H9 (cell line): ENCODE measurements at regions not wholly inside any gene's neighbourhood (a gene's known extent, or its start where the extent isn't known, plus 50 kb on each side); places are given as distances from the start of the nearest gene placed in this dataset.

Experiments
- DNase-seq: peaks from one replicate; pipeline ENCODE4 v3.0.0-alpha.2; 2017
- H2AFZ ChIP-seq: one replicate; pipeline ENCODE4 v1.6.1; 2013; ENCODE audit warnings: mild to moderate bottlenecking, low read length, control low read depth, moderate library complexity
- H2AK5ac ChIP-seq: 2 replicates; pipeline ENCODE4 v1.6.1; 2013; ENCODE audit warnings: low read length, control low read depth, mixed read lengths; ENCODE audit not compliant: insufficient read length
- H2BK120ac ChIP-seq: one replicate; pipeline ENCODE4 v1.6.1; 2013; ENCODE audit warnings: low read depth, mild to moderate bottlenecking, low read length, control low read depth, inconsistent platforms; ENCODE audit not compliant: poor library complexity, severe bottlenecking
- H2BK12ac ChIP-seq: 2 replicates; pipeline ENCODE4 v1.6.1; 2013; ENCODE audit warnings: low read length, control low read depth, mixed read lengths, low read depth; ENCODE audit not compliant: insufficient read length
- H2BK15ac ChIP-seq: 2 replicates; pipeline ENCODE4 v1.6.1; 2013; ENCODE audit warnings: low read depth, low read length, control low read depth
- H2BK20ac ChIP-seq: one replicate; pipeline ENCODE4 v1.6.1; 2013; ENCODE audit warnings: low read depth, mild to moderate bottlenecking, low read length, control low read depth, inconsistent platforms; ENCODE audit not compliant: poor library complexity, severe bottlenecking
- H2BK5ac ChIP-seq: 2 replicates; pipeline ENCODE4 v1.6.1; 2013; ENCODE audit warnings: low read length, control low read depth, mixed read lengths; ENCODE audit not compliant: insufficient read length
- H3K14ac ChIP-seq: 2 replicates; pipeline ENCODE4 v1.6.1; 2013; ENCODE audit warnings: low read length, control low read depth; ENCODE audit not compliant: insufficient read depth
- H3K18ac ChIP-seq: 2 replicates; pipeline ENCODE4 v1.6.1; 2013; ENCODE audit warnings: low read depth, mild to moderate bottlenecking, mixed read lengths, low read length, control low read depth; ENCODE audit not compliant: insufficient read length
- H3K23ac ChIP-seq: 2 replicates; pipeline ENCODE4 v1.6.1; 2013; ENCODE audit warnings: low read length, control low read depth, mixed read lengths, low read depth; ENCODE audit not compliant: insufficient read length
- H3K23me2 ChIP-seq: 2 replicates; pipeline ENCODE4 v1.6.1; 2013; ENCODE audit warnings: low read depth, mild to moderate bottlenecking, mixed read lengths, low read length, control low read depth; ENCODE audit not compliant: insufficient read length, poor library complexity, severe bottlenecking
- H3K27ac ChIP-seq: 2 replicates; pipeline ENCODE4 v1.5.1; 2013; ENCODE audit warnings: low read length, control low read depth, mixed read lengths, low read depth; ENCODE audit not compliant: insufficient read length
- H3K27me3 ChIP-seq: 2 replicates; pipeline ENCODE4 v1.6.1; 2013; ENCODE audit warnings: low read length, control low read depth, inconsistent platforms; ENCODE audit not compliant: insufficient read depth
- H3K4ac ChIP-seq: 2 replicates; pipeline ENCODE4 v1.6.1; 2013; ENCODE audit warnings: low read depth, mild to moderate bottlenecking, control low read depth, inconsistent platforms, low read length, moderate library complexity
- H3K4me1 ChIP-seq: 2 replicates; pipeline ENCODE4 v1.6.1; 2013; ENCODE audit warnings: low read length, control low read depth, inconsistent platforms; ENCODE audit not compliant: insufficient read depth
- H3K4me2 ChIP-seq: 2 replicates; pipeline ENCODE4 v1.6.1; 2013; ENCODE audit warnings: low read length, control low read depth, mixed read lengths; ENCODE audit not compliant: insufficient read length, insufficient read depth
- H3K56ac ChIP-seq: 2 replicates; pipeline ENCODE4 v1.6.1; 2013; ENCODE audit warnings: low read depth, mild to moderate bottlenecking, mixed read lengths, low read length, control low read depth; ENCODE audit not compliant: insufficient read length
- H3K79me1 ChIP-seq: 2 replicates; pipeline ENCODE4 v1.6.1; 2013; ENCODE audit warnings: low read depth, mild to moderate bottlenecking, moderate library complexity, low read length, control low read depth, inconsistent platforms; ENCODE audit not compliant: insufficient read depth, poor library complexity, severe bottlenecking
- H3K79me2 ChIP-seq: 2 replicates; pipeline ENCODE4 v1.6.1; 2013; ENCODE audit warnings: low read length, control low read depth, inconsistent platforms; ENCODE audit not compliant: insufficient read depth
- H3K9ac ChIP-seq: 2 replicates; pipeline ENCODE4 v1.6.1; 2013; ENCODE audit warnings: low read length, control low read depth, mixed read lengths; ENCODE audit not compliant: insufficient read length; ENCODE audit errors: extremely low read depth
- H3K9me3 ChIP-seq: one replicate; pipeline ENCODE4 v1.6.1; 2013; ENCODE audit warnings: low read depth, low read length, inconsistent platforms; ENCODE audit not compliant: control insufficient read depth
- H3T11ph ChIP-seq: one replicate; pipeline ENCODE4 v1.6.1; 2013; ENCODE audit warnings: mild to moderate bottlenecking, low read length, control low read depth, inconsistent platforms
- H4K20me1 ChIP-seq: one replicate; pipeline ENCODE4 v1.6.1; 2013; ENCODE audit not compliant: control insufficient read depth, insufficient read length, insufficient read depth
- H4K5ac ChIP-seq: 2 replicates; pipeline ENCODE4 v1.6.1; 2013; ENCODE audit warnings: low read depth, mild to moderate bottlenecking, mixed read lengths, low read length, control low read depth; ENCODE audit not compliant: insufficient read length
- H4K8ac ChIP-seq: replicated peaks from 2 replicates; pipeline ENCODE4 v1.6.1; 2013; ENCODE audit warnings: low read length, control low read depth, mixed read lengths, low read depth; ENCODE audit not compliant: insufficient read length
- H4K91ac ChIP-seq: 2 replicates; pipeline ENCODE4 v1.6.1; 2013; ENCODE audit warnings: low read depth, mild to moderate bottlenecking, moderate library complexity, mixed read lengths, low read length, control low read depth; ENCODE audit not compliant: insufficient read length
- H3K27ac Mint-ChIP-seq, 3 experiments: 2 replicates in 2 of 3; 3 replicates in 1 of 3; pipeline ENCODE4 v1.8.0; 2020 to 2021; ENCODE audit warnings: mixed read lengths in 3 of 3, mild to moderate bottlenecking in 1 of 3, moderate library complexity in 1 of 3
- H3K27me3 Mint-ChIP-seq: 2 replicates; pipeline ENCODE4 v1.8.0; 2021; ENCODE audit warnings: low read depth, mild to moderate bottlenecking, moderate library complexity, mixed read lengths
- H3K36me3 Mint-ChIP-seq, 3 experiments: 2 replicates in 2 of 3; 3 replicates in 1 of 3; pipeline ENCODE4 v1.8.0; 2020 to 2021; ENCODE audit warnings: low read depth in 3 of 3, mixed read lengths in 3 of 3; ENCODE audit not compliant: insufficient read depth in 1 of 3
- H3K4me1 Mint-ChIP-seq, 2 experiments: 2 replicates each; pipeline ENCODE4 v1.8.0; 2020; ENCODE audit warnings: mixed read lengths in 2 of 2
- H3K4me3 Mint-ChIP-seq, 2 experiments: 2 replicates in 1 of 2; 3 replicates in 1 of 2; pipeline ENCODE4 v1.8.0; 2020 to 2021; ENCODE audit warnings: mild to moderate bottlenecking in 2 of 2, mixed read lengths in 2 of 2, moderate library complexity in 1 of 2
- H3K9me3 Mint-ChIP-seq, 2 experiments: 2 replicates in 1 of 2; 3 replicates in 1 of 2; pipeline ENCODE4 v1.8.0; 2020; ENCODE audit warnings: mild to moderate bottlenecking in 2 of 2, mixed read lengths in 2 of 2, moderate library complexity in 1 of 2
- WGBS: extraction: QIAGEN DNeasy Blood & Tissue Kit; methylation state at CpG from one replicate; pipeline ENCODE4 v1.1.7; 2013; ENCODE audit warnings: missing lambda C conversion rate, low lambda C conversion rate, mixed read lengths; ENCODE audit not compliant: insufficient read length; ENCODE audit errors: extremely low coverage; 5-methylcytosine and 5-hydroxymethylcytosine counted together
- TF ChIP-seq, protein P1 (sequence below): fragments of 200-600 bp; sonication (generic); conservative IDR thresholded peaks from 3 replicates; pipeline ENCODE4 v1.8.0; 2021; ENCODE audit warnings: antibody characterized with exemption, mild to moderate bottlenecking

DNA sequence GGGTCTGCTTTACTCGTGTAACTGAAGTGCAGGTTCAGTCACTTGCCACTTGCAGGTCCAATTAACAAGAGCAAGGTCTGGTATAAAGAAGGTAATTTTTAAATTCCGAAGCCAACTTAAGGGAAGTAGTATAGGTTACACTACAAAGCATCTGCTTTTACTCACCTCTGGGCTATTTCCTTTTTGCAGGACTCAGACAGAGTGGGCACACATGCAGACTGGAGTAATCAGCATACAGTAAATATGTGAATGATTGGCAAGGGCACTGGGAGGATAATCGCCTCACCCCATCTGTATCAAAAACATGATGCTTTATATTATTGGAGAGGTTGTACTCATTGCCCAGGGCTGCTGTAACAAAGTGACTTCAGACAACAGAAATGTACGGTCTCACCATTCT, 160.1 kb upstream of the CDH5 start:
- Histone ChIP-seq H3T11ph (no peak overlapping the region), H3K27me3 (no peaks in the 10 kb centered on the region), H2AFZ (no peak overlapping the region), H3K14ac (no peak overlapping the region), H3K4me2 (no peak overlapping the region), H3K79me2 (no peaks in the 10 kb centered on the region), H3K18ac (no peak overlapping the region), H3K23ac (no peak overlapping the region), H4K20me1 (no peaks in the 10 kb centered on the region), H3K27ac (no peak overlapping the region), H2BK15ac (no peak overlapping the region), H2BK12ac (no peak overlapping the region), H3K79me1 (no peaks in the 10 kb centered on the region), H3K4me1 (no peaks in the 10 kb centered on the region; the same call in 1 of the 2 replicates), H4K8ac (no peak overlapping the region), H3K56ac (no peak overlapping the region), H3K9ac (no peak overlapping the region), H2BK5ac (no peak overlapping the region), H4K91ac (no peak overlapping the region), H3K4ac (no peak overlapping the region), H3K9me3 (no peaks in the 10 kb centered on the region), H4K5ac (no peak overlapping the region), H2BK20ac (no peak overlapping the region), H2AK5ac (no peak overlapping the region), H3K23me2 (no peaks in the 10 kb centered on the region), H2BK120ac (no peak overlapping the region)
- no peak overlapping the region for H3K27ac Mint-ChIP-seq
- H3K36me3 Mint-ChIP-seq: no peaks in the 10 kb centered on the region; a peak in 1 of 7 replicates
- peaks cover 0 to 2% of the 10 kb centered on the region in 2 experiments; a peak in 2 of 5 replicates for H3K9me3 Mint-ChIP-seq
- peaks cover 1% of the 10 kb centered on the region; the same call in 1 of the 2 replicates for H3K27me3 Mint-ChIP-seq
- no peak overlapping the region for H3K4me3 Mint-ChIP-seq
- DNase-seq: no peak
- H3K4me1 Mint-ChIP-seq: peaks cover 14 to 16% of the 10 kb centered on the region in 2 experiments
- TF ChIP-seq, protein P1, sequence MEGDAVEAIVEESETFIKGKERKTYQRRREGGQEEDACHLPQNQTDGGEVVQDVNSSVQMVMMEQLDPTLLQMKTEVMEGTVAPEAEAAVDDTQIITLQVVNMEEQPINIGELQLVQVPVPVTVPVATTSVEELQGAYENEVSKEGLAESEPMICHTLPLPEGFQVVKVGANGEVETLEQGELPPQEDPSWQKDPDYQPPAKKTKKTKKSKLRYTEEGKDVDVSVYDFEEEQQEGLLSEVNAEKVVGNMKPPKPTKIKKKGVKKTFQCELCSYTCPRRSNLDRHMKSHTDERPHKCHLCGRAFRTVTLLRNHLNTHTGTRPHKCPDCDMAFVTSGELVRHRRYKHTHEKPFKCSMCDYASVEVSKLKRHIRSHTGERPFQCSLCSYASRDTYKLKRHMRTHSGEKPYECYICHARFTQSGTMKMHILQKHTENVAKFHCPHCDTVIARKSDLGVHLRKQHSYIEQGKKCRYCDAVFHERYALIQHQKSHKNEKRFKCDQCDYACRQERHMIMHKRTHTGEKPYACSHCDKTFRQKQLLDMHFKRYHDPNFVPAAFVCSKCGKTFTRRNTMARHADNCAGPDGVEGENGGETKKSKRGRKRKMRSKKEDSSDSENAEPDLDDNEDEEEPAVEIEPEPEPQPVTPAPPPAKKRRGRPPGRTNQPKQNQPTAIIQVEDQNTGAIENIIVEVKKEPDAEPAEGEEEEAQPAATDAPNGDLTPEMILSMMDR: no peak
- no CpG with 5 or more reads among the region's 4 CpGs for WGBS
